GM21526 (cell line): ENCODE measurements at regions not wholly inside any gene's neighbourhood (a gene's known extent, or its start where the extent isn't known, plus 50 kb on each side); places are given as distances from the start of the nearest gene placed in this dataset.
"Not testable (repeated sequence)": the region's sequence is repeated elsewhere in the genome, so short reads cannot be mapped to it uniquely, and the experiment has no call there.

ENCODE experiments used
- ATAC-seq: cut with Tn5 transposase; IDR thresholded peaks from one replicate; pipeline ENCODE4 v1.9.1; 2021; ENCODE audit warnings: moderate library complexity; ENCODE audit not compliant: unreplicated experiment, low FRiP score

- no peak for ATAC-seq
Measured at GRCh38 chr14:41549821-41550607, 56.7 kb upstream of the LRFN5 start.

GRCh38 chr14:41549282-41549681 is 57.4 kb upstream of the LRFN5 start:
- no peak for ATAC-seq

- ATAC-seq = no peak
Measured at GRCh38 chr14:41548666-41549065, 58.0 kb upstream of the LRFN5 start.

GRCh38 chr14:41541333-41541732 is 65.3 kb upstream of the LRFN5 start:
- ATAC-seq = no peak

GRCh38 chr14:41532255-41532654 is 74.4 kb upstream of the LRFN5 start:
- no peak for ATAC-seq

- ATAC-seq = no peak
Measured at GRCh38 chr14:41521891-41522290, 84.8 kb upstream of the LRFN5 start.

GRCh38 chr14:41518030-41518429 is 88.6 kb upstream of the LRFN5 start:
- ATAC-seq = not testable (repeated sequence)

GRCh38 chr14:41506552-41506951 is 100.1 kb upstream of the LRFN5 start:
- ATAC-seq = no peak

- ATAC-seq = no peak
Measured at GRCh38 chr14:41505491-41505890, 101.2 kb upstream of the LRFN5 start.

- ATAC-seq = no peak
Measured at GRCh38 chr14:41498959-41499358, 107.7 kb upstream of the LRFN5 start.

- no peak for ATAC-seq
Measured at GRCh38 chr14:41490323-41490722, 116.4 kb upstream of the LRFN5 start.

- no peak for ATAC-seq
Measured at GRCh38 chr14:41489315-41489972, 117.2 kb upstream of the LRFN5 start.

GRCh38 chr14:41488401-41488800 is 118.3 kb upstream of the LRFN5 start:
- ATAC-seq = no peak

GRCh38 chr14:41482861-41483260 is 123.8 kb upstream of the LRFN5 start:
- no peak for ATAC-seq

- ATAC-seq = no peak
Measured at GRCh38 chr14:41476526-41476925, 130.2 kb upstream of the LRFN5 start.

GRCh38 chr14:41461380-41461779 is 145.3 kb upstream of the LRFN5 start:
- ATAC-seq = no peak

GRCh38 chr14:41457393-41457792 is 149.3 kb upstream of the LRFN5 start:
- ATAC-seq = no peak

GRCh38 chr14:41449066-41449465 is 157.6 kb upstream of the LRFN5 start:
- ATAC-seq = no peak

GRCh38 chr14:41446008-41446407 is 160.7 kb upstream of the LRFN5 start:
- no peak for ATAC-seq

- ATAC-seq = no peak
Measured at GRCh38 chr14:41423503-41423902, 183.2 kb upstream of the LRFN5 start.

- ATAC-seq = not testable (repeated sequence)
Measured at GRCh38 chr14:41421308-41421707, 185.4 kb upstream of the LRFN5 start.

GRCh38 chr14:41419709-41420108 is 187.0 kb upstream of the LRFN5 start:
- ATAC-seq = no peak
